ENCODE measurements at regions not wholly inside any gene's neighbourhood (a gene's known extent, or its start where the extent isn't known, plus 50 kb on each side); places are given as distances from the start of the nearest gene placed in this dataset.
"Not testable (repeated sequence)": the region's sequence is repeated elsewhere in the genome, so short reads cannot be mapped to it uniquely, and the experiment has no call there.

GRCh38 chr6:71211799-71212198 is 76.8 kb upstream of the OGFRL1 start:
- H3K4me3 ChIP-seq (replicated peaks; ENCODE audit: low read depth, low read length), result no peak overlapping the region
- no peak for DNase-seq (ENCODE audit: low read depth)
- TF ChIP-seq, protein P1, sequence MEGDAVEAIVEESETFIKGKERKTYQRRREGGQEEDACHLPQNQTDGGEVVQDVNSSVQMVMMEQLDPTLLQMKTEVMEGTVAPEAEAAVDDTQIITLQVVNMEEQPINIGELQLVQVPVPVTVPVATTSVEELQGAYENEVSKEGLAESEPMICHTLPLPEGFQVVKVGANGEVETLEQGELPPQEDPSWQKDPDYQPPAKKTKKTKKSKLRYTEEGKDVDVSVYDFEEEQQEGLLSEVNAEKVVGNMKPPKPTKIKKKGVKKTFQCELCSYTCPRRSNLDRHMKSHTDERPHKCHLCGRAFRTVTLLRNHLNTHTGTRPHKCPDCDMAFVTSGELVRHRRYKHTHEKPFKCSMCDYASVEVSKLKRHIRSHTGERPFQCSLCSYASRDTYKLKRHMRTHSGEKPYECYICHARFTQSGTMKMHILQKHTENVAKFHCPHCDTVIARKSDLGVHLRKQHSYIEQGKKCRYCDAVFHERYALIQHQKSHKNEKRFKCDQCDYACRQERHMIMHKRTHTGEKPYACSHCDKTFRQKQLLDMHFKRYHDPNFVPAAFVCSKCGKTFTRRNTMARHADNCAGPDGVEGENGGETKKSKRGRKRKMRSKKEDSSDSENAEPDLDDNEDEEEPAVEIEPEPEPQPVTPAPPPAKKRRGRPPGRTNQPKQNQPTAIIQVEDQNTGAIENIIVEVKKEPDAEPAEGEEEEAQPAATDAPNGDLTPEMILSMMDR (IDR thresholded peaks at IDR 0.05; ENCODE audit: low read length, missing control alignments), result no peak

- no peak overlapping the region for H3K4me3 ChIP-seq (replicated peaks; ENCODE audit: low read depth, low read length)
- TF ChIP-seq, protein P1 (IDR thresholded peaks at IDR 0.05; ENCODE audit: low read length, missing control alignments), result no peak
- no peak for DNase-seq (ENCODE audit: low read depth)
These were observed 68.1 kb upstream of the OGFRL1 start for GRCh38 chr6:71220466-71220865.

DNA sequence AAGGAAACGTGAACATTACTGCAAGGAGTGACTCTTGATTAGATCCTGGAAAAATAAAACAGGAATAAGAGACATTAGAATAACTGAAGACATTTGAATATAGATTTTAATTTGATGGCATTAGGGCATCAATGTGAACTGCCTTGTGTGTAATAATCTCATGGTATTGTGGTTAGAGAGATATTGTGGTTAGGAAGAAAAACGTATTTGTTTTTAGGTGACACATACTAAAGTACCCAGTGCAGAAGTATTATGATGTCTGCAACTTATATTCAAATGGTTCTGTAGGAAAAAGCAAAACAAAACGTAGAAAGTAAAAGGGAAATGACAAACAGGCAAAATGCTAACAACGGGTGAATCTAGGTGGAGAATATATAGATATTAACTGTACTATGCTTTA is 65.9 kb upstream of the OGFRL1 start:
- DNase-seq (ENCODE audit: low read depth), result no peak
- no peak overlapping the region for H3K4me3 ChIP-seq (replicated peaks; ENCODE audit: low read depth, low read length)
- TF ChIP-seq, protein P1 (IDR thresholded peaks at IDR 0.05; ENCODE audit: low read length, missing control alignments), result no peak

DNA sequence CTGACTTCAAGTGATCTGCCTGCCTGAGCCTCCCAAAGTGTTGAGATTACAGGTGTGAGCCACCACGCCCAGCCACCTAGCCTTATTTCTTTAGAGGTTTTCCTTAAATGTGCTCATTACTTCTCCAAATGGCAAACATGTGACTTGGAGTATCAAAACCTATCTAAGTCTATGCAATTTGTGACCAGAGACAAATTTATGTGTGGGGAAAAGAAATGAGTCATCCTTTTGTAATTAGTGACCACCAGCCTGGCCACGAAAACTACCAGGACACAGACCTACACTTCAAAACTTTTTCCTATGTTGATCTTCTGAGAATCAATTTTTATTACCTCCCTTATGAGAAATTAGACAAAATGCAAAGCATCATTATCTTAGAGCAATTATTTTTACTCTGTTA is 64.6 kb upstream of the OGFRL1 start:
- H3K4me3 ChIP-seq (replicated peaks; ENCODE audit: low read depth, low read length), result no peak overlapping the region
- TF ChIP-seq, protein P1 (IDR thresholded peaks at IDR 0.05; ENCODE audit: low read length, missing control alignments), result no peak
- no peak for DNase-seq (ENCODE audit: low read depth)

- no peak overlapping the region for H3K4me3 ChIP-seq (replicated peaks; ENCODE audit: low read depth, low read length)
- DNase-seq (ENCODE audit: low read depth), result no peak
- TF ChIP-seq, protein P1 (IDR thresholded peaks at IDR 0.05; ENCODE audit: low read length, missing control alignments), result no peak
These were observed 62.5 kb upstream of the OGFRL1 start for GRCh38 chr6:71226151-71226550.

- peak; percentile 28 for DNase-seq (ENCODE audit: low read depth)
- H3K4me3 ChIP-seq (replicated peaks; ENCODE audit: low read depth, low read length), result no peak overlapping the region
- TF ChIP-seq, protein P1 (IDR thresholded peaks at IDR 0.05; ENCODE audit: low read length, missing control alignments), result no peak
These were observed 60.1 kb upstream of the OGFRL1 start for GRCh38 chr6:71228461-71229041.

DNA sequence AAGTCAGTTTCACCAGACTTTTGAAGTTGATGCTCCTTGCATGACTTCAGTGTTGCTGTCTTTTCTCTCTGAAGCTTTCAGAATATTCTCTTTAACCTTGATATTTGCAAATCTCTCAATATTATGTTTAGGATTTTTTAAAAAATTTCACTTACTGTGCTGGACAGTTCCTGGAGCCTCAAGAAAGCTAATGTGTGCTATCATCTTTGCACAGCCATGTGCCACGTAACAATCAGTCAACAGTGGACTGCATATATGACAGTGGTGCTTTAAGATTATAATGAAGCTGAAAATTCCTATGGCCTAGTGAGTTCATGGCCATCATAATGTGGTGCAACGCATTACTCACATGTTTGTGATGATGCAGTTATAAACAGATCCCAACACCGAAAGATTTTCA is 59.1 kb upstream of the OGFRL1 start:
- no peak overlapping the region for H3K4me3 ChIP-seq (replicated peaks; ENCODE audit: low read depth, low read length)
- DNase-seq (ENCODE audit: low read depth), result no peak
- TF ChIP-seq, protein P1 (IDR thresholded peaks at IDR 0.05; ENCODE audit: low read length, missing control alignments), result no peak

- DNase-seq (ENCODE audit: low read depth); H3K4me3 ChIP-seq (replicated peaks; ENCODE audit: low read depth, low read length): not testable (repeated sequence)
These were observed 55.7 kb upstream of the OGFRL1 start for GRCh38 chr6:71232890-71233289.

Data from fibroblast of pulmonary artery (primary cell).